CD4-positive, alpha-beta T cell treated with Interleukin-4 for 4 hours (primary cell): ENCODE measurements at regions not wholly inside any gene's neighbourhood (a gene's known extent, or its start where the extent isn't known, plus 50 kb on each side); places are given as distances from the start of the nearest gene placed in this dataset.
A peak's percentile ranks its signal among the peaks of the same experiment; 100 is the strongest.

Experiments used
- DNase-seq: peaks from one replicate; pipeline ENCODE4 v3.0.0-alpha.2; 2020

GRCh38 chr10:118246332-118247295, 95.5 kb downstream of the FAM204A start:
- DNase-seq = no peak

GRCh38 chr10:118243907-118244306, 98.2 kb downstream of the FAM204A start:
- no peak for DNase-seq

GRCh38 chr10:118241229-118242137, 100.6 kb downstream of the FAM204A start:
- peak; percentile 66 for DNase-seq

GRCh38 chr10:118239236-118239630, 102.9 kb downstream of the FAM204A start:
- no peak for DNase-seq

GRCh38 chr10:118238573-118239235, 103.4 kb downstream of the FAM204A start:
- DNase-seq = no peak

- no peak for DNase-seq
Observed at GRCh38 chr10:118237930-118238329, 104.2 kb downstream of the FAM204A start.

GRCh38 chr10:118234683-118235082, 107.4 kb downstream of the FAM204A start:
- DNase-seq = no peak

GRCh38 chr10:118220346-118220850, 121.7 kb downstream of the FAM204A start:
- no peak for DNase-seq

- DNase-seq = no peak
Observed at GRCh38 chr10:118218562-118218961, 123.6 kb downstream of the FAM204A start.

GRCh38 chr10:118216571-118217170, 125.5 kb downstream of the FAM204A start:
- no peak for DNase-seq

GRCh38 chr10:118216020-118216419, 126.1 kb downstream of the FAM204A start:
- DNase-seq = no peak

GRCh38 chr10:118214776-118215175, 127.3 kb downstream of the FAM204A start:
- DNase-seq = no peak

GRCh38 chr10:118213436-118213835, 128.7 kb downstream of the FAM204A start:
- DNase-seq = no peak

- no peak for DNase-seq
Observed at GRCh38 chr10:118210276-118210675, 131.8 kb downstream of the FAM204A start.

- no peak for DNase-seq
Observed at GRCh38 chr10:118209215-118209614, 132.9 kb downstream of the FAM204A start.

GRCh38 chr10:118207470-118208007, 134.6 kb downstream of the FAM204A start:
- no peak for DNase-seq

GRCh38 chr10:118204292-118204943, 137.7 kb downstream of the FAM204A start:
- DNase-seq = no peak

- no peak for DNase-seq
Observed at GRCh38 chr10:118203461-118203860, 138.7 kb downstream of the FAM204A start.

- no peak for DNase-seq
Observed at GRCh38 chr10:118195729-118196128, 146.4 kb downstream of the FAM204A start.

- DNase-seq = no peak
Observed at GRCh38 chr10:118193642-118194041, 146.9 kb upstream of the RAB11FIP2 start.

- DNase-seq = no peak
Observed at GRCh38 chr10:118181021-118181420, 134.3 kb upstream of the RAB11FIP2 start.
